HG03520 (cell line): ENCODE measurements at regions not wholly inside any gene's neighbourhood (a gene's known extent, or its start where the extent isn't known, plus 50 kb on each side); places are given as distances from the start of the nearest gene placed in this dataset.

Experiments used
- ATAC-seq: cut with Tn5 transposase; IDR thresholded peaks from one replicate; pipeline ENCODE4 v1.9.1; 2021; ENCODE audit warnings: mild to moderate bottlenecking, moderate library complexity; ENCODE audit not compliant: unreplicated experiment

DNA sequence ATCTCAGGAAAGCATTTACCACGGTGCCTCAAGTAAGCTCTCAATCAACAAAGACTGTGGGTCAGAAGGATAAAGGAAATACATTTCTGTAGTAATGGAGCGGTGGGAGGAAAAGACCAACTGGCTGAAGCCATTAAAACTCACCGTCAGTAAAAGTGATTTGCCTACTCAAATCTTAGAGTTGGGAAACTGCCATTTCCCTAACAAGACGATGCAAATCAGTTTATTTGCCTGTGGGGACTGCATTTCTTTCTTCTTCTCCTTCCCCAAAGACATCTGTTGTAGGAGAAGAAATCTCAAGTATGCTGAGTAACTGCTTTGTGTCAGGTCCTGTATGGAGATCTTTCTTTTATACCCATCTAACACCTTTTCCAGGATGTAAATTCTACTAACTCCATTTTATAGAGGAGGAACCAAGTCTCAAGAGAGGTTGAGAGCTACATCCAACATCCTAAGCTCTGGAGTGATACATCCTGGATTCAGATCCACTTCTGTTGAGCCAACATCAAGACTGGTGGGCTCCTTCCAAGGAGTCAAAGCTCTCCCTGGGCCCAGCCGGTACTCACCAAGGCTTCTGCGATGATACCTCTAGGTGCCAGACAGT is 219.3 kb upstream of the FGGY start:
- no peak for ATAC-seq

DNA sequence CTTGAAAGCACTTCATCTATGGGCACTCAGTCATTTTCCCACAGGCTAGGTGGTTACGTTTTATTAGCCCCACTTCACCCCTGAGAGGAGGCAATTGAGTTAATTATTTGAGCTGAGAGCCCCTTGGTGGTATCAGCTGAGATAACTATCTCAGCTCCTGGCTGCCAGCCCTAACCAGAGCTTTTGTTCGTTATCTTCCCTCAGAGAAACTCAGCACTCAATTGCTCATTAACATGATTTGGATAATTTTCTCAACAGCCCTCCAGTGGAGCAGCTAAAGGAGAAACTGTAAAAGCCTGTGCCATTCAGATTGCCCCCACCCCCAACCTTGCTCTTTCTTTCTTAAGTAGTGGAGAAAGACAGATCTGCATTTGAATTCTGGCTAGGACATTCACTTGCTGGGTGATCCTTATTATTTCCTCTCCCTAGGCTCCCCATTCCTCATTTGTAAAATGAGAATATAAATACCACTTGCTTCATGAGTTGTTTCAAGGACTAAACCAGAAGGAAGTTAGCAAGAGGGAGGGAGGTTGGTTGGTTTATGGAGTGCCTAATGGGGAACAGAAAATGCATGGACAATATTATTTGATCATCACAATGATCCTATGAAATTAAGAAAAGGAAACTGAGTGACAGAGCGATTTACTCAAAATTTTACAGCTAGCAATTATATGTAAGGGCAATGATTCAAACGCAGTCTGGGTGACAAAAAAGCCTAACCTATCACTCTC is 218.7 kb upstream of the FGGY start:
- no peak for ATAC-seq

DNA sequence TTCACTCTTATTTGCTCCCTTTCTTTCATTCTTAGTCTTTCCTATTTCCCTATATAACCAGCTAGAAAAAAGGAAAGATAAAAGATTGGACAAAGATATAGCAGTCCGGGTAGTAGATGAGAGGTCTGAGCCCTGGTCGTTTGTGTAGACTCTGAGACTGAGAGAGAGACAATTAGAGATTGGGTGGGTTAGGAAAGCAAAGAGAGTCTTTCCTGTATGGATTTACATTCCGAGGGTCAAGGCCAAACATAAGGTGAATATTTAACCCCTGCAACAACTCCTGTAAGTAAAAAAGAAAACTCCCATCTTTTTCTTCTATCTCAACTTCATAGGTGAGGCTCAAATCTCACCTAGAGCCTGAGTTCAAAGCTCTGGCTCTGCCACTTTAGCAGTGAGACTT is 218.0 kb upstream of the FGGY start:
- ATAC-seq = no peak

DNA sequence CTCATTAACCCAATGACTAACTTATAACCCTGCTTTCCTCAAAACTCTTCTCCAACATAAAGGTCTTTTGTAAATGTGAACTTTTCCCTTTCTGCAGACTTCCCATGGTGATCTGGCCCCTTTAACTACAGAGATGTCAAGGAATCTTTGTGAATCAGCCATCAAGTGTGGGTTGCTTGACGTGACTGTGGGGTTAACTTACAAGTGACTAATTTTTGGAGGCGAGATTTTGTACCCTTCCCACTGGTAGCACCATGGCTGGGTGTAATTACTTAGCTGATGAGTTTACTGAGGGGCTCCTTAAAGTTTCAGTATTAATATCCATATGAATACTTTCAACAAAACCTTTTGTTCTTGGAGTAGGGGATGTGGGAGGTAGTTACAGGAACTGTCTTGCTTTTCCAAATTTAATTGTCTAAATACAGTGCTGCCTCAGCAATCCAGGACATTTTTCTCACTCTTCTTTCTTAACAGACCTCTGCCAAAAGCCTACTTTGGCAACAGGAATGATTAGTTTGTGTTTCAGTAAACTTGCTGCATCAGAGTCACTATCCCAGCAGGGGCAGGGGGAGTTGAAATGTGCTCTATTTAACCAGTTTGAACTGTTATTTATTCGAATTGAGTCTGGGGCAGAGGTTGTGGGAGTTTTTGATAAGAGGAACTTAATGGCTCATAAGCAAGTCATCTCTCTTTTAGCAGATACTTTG is 217.3 kb upstream of the FGGY start:
- ATAC-seq = no peak

DNA sequence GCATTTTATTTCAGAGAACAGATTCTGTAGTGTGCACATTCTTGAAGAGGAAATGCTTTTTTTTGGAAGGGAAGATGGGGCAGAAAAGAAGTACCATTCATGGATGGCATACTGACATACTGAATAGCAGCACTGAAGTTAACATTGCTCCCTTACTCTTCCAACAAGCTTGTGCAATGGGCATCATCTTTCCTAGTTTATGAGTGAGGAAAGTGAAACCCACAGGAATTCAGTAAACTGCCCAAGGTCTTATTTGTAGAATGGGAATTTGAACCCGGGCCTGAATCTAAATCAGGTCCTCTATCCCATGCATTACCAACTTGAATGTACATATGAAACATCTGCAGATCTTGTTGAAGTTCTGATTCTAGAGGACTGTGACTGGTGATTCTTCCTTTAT is 215.7 kb upstream of the FGGY start:
- no peak for ATAC-seq

DNA sequence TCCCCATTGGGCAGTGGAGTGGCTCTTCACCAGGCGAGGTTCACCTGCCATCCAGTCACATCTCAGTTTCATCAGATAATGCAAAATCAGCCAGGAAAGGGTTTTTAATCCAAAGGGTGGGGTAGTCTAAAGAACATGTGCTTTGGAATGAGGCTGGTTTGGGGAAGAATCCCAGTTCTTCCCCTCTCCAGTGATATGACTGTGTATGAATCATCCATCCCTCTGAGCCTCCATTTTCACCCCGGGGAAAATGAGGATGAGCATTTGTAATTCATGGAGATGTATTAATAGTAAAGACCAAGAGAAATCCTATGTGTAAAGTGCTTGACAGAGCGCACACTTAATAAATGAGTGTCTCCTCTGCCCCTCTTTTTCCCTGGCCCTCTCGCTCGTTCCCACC is 215.1 kb upstream of the FGGY start:
- no peak for ATAC-seq

DNA sequence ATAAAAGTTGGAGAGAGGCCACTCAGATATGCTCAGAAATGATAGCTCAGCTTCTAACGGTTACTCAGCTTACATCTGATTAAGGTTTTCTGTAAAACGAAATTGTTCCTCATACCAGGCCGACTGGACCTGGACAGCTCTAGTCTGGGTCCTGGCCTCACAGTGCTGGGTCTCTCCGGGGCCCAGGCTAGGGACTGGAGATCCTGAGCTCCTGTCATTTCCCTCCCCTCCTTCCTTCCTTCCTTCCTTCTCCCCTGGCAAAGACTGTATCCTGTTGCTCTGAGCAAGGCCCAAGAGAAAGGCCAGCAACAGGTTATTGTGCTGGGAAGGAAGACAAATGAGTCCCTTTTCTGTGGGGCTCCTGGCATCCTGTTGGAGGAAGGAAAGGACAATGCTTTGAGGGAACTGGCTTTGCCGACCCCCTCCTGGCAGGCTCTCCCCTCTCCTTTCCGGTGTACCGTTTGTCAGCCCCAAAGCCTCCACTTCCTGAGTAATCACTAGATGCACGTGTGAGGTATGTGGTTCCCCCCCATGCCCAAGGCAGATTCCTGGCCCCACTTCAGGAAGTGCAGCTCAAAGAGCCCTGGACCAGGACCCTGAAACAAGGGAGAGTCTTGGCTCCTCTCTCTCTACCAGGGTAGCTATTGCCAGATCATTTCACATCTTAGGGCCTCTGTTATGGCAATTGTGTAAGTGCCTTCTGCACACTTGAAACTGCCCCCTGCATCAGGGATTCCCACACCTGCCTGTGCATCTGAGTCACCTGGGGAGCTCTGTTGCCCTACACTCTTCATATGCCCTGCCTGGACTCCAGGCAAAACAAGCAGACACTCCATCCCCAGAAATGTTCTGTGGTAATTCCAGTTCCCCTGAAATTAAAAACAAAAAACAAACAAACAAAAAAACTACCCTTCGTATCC is 212.7 kb upstream of the FGGY start:
- ATAC-seq = no peak

DNA sequence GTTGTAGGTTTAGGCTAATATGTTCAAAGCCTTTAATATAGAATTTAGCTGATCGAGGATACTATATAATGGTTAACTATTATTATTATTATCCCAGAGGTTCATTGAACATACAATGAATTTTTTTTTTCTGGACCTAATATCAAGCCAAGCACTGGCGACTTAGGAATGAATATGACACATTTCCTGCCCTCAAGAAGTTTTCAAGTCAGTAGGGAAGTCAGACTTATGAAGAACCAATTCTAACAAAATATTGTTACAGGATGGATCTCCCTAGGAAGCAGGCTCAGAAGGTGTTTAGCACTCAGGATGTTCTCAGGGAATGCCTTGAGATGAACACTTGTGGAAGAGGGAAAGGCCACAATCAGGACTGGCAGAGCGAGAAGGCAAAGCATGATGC is 211.8 kb upstream of the FGGY start:
- ATAC-seq = no peak

DNA sequence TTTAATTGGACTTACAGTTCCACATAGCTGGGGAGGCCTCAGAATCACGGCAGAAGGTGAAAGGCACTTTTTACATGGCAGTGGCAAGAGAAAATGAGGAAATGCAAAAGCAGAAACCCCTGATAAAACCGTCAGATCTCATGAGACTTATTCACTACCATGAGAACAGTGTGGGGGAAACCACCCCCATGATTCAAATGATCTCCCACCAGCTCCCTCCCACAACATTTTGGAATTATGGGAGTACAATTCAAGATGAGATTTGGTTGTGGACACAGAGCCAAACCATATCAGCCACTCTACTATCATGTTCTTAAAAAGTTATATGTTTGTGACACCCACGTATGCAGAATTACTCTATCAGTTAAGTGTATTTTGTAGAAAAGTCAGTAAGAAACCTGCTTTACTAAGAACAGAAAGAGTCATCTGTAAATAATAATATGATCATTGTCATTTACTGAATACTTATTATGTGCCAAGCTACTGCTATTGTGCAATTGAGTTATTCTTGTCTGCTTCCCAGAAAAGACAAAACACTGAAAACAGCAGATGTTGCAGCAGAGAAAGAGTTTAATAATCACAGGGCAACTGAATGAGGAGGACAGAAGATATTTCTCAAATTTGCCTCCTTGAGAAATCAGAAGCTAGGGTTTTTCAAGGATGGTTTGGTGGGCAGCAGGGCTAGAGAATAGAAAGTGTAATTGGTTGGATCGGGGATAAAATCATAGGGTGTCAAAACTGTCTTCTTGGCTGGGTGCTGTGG is 207.7 kb upstream of the FGGY start:
- no peak for ATAC-seq

DNA sequence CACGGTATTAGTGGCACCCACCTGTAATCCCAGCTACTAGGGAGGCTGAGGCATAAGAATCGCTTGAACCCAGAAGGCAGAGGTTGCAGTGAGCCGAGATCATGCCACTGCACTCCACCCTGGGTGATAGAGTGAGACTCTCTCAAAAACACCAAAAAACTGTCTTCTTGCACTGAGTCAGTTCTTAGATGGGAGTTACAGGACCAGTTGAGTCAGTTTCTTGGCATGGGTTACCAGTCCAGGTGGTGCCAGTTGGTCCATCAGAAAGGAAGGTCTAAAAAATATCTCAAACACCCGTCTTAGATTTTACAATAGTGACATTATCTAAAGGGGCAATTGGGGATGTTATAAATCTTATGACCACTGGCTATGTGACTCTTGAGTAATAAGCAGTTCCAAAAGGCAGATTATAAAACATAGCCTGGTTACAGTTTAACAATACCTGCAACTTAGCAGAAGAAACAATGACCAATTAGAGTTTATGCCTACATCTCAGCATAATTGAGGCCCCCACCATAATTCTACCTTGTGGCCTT is 206.9 kb upstream of the FGGY start:
- no peak for ATAC-seq

DNA sequence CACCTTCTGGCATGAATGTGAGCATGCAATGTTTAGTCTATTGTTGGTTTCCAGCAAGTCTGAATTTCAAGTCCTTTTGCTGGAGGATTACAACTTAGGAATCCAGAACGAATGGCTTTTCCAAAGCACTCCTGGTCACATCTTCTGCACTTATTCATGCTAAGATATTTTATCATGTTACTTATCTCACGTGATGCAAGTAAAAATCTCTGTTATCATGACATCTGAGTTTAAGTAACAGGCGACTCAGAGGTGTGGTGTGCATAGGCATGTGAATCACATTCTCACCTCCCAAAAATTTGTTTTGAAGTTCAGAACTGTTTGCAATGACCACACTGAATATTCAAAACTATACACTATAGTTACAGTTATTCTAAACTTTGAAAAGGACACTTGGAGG is 204.8 kb upstream of the FGGY start:
- ATAC-seq = no peak

DNA sequence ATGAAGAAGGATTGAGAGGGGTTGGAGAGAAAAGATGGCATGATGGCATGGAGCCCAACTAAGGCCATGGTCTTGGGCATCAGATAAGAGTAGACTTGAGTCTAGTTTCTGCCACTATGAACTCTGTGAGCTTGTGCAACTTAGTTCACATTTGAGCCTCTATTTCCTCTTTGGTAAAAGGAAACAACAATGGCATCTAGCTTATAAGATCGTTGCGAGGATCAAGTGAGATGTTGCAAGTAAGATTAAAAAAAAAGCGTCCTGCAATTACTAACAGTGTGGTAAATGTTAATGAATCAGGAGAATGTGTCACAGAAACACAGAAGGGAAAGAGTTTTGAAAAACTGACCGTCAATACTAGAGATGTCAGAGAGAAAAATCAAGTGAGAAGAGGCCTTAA is 202.9 kb upstream of the FGGY start:
- ATAC-seq = no peak

DNA sequence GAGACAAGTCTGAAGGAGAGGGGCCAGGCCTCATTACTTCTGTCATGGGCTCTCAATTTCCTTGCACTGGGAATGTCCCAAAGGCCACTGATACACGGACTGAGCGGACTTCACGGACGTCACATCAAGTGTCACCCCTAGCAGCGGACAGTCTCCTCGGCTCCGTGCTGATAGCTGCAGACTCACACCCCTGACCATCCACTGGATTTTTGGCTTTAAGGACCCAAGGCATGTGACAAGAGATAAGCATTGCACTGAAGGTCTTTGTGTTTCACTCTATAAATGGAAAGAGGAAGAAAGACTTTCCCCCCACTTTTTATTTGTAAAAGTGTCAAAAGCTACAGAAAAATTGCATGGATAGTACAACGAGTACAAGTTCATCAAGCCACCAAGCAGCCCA is 200.4 kb upstream of the FGGY start:
- no peak for ATAC-seq

DNA sequence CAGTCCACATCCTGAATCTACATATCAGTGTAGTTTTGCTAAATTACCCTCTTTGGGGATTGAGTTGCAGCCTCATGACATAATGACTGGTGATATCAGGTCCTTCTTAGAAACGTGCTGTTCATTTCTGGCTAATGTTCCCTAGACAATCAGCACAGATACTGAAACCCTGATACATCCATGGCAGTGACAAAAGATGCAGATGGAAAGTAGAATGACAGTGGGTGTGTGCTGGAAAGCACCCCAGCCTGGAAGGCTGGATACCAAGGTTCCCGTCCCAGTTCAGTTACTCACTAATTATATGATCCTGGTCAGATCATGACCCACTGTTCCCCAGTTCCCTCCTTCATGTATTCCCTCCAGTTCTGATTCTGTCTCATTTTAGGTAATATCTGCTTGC is 198.2 kb upstream of the FGGY start:
- no peak for ATAC-seq

DNA sequence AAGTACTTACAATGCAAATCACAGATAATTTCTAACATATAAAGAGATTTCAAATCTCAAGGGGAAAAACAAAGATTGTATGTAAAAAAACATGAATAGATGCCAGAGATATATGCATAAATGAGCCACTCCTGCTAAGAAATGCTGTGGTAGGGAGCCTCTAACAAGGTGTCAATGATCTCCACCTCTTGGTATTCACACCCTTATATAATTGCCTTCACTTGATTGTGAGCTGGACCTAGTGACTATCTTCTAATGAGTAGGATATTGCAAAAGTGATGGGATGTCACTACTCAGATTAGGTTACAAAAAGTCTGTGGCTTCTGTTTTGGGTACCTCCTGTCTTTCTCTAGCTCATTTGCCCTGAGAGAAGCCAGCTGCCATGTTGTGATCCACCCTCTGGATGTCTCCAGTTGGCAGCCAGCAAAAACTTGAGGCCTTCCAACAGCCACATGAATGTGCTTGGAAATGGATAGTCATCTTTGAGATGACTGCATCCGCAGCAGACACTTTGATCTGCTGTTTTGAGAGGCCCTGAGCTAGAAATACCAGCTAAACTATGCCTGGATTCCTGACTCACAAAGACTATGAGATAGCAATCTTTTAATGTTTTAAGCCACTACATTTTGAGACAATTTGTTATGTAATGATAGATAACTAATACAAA is 196.1 kb upstream of the FGGY start:
- no peak for ATAC-seq

DNA sequence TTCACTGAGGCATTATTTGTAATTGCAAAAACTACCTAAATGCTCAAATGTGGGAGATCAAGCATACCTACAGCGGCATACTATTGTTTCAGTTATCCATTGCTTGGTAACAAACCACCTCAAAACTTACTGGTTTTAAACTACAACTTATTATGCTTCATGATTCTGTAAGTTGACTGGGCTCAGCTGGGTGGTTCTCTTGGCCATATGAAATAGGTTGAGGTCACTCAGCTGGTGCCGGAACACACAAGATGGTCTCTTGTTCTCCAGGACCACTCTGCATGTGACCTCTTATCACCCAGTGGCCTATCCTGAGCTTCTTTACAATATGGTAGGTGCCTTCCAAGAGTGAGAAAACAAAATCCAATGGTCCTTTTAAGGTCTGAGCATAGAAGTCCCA is 195.4 kb upstream of the FGGY start:
- no peak for ATAC-seq

DNA sequence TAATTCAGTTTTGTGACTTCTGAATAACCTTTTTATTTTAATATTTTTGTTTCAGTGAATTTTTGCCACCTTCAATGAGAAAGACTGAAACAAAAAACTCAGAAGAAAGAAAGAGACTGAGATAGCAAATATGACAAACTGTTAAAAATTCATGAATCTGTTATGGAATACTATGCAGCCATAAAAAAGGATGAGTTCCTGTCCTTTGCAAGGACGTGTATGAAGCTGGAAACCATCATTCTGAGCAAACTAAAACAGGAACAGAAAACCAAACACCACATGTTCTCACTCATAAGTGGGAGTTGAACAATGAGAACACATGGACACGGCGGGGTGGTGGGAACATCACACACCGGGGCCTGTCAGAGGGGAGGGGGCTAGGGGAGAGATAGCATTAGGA is 193.4 kb upstream of the FGGY start:
- no peak for ATAC-seq

DNA sequence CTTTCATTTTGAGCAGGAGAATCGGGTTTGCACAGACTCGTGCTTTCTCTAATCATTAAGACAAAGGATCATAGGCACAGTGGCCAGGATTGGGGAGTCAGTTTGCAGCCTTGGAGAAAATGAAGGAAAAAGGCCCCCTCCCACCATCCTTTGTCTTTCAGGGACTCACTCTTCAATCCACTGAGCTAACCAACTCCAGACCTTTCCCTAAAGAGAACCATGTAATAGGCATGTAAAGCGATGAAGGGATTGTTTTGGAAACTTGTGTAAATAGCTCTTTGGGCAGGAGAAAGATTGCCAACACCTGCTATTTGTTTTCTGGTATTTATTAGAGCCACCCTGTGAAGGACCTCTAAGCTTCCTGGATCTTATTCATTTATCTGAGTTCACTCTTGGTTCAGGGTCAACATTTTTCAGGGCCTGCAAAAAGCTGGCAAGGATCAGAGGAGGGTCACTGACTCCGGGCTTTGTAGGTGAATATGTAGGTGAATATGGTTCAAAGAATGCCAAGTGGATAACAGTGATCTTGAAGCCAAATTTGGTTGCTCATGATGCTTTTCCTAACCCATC is 192.6 kb upstream of the FGGY start:
- no peak for ATAC-seq
